Neural progenitor cell (in vitro differentiated cells): ENCODE measurements at regions not wholly inside any gene's neighbourhood (a gene's known extent, or its start where the extent isn't known, plus 50 kb on each side); places are given as distances from the start of the nearest gene placed in this dataset.
A peak's percentile ranks its signal among the peaks of the same experiment; 100 is the strongest.

Source experiments
- DNase-seq: peaks from one replicate; pipeline ENCODE4 v3.0.0-alpha.2; 2016; ENCODE audit warnings: low spot score
- H2AFZ ChIP-seq: fragments of 200-600 bp; sonication (generic); replicated peaks from 2 replicates; pipeline ENCODE4 v1.6.1; 2016; ENCODE audit warnings: antibody characterized with exemption
- H3F3A ChIP-seq: fragments of 200-600 bp; sonication (generic); 2 replicates; pipeline ENCODE4 v1.6.1; 2016; ENCODE audit warnings: antibody characterized with exemption, low read depth
- H3K27ac ChIP-seq: fragments of 200-600 bp; sonication (generic); 2 replicates; pipeline ENCODE4 v1.5.1; 2016; ENCODE audit warnings: mild to moderate bottlenecking
- H3K27me3 ChIP-seq: fragments of 200-600 bp; sonication (generic); 2 replicates; pipeline ENCODE4 v1.6.1; 2016; ENCODE audit warnings: mild to moderate bottlenecking, moderate library complexity
- H3K36me3 ChIP-seq: fragments of 200-600 bp; sonication (generic); 2 replicates; pipeline ENCODE4 v1.5.1; 2016
- H3K4me1 ChIP-seq: fragments of 200-600 bp; sonication (generic); 2 replicates; pipeline ENCODE4 v1.6.1; 2016; ENCODE audit warnings: mixed run types
- H3K4me2 ChIP-seq: fragments of 200-600 bp; sonication (generic); 2 replicates; pipeline ENCODE4 v1.6.1; 2016
- H3K4me3 ChIP-seq: fragments of 200-600 bp; sonication (generic); 2 replicates; pipeline ENCODE4 v1.5.1; 2016
- H3K79me2 ChIP-seq: fragments of 200-600 bp; sonication (generic); 2 replicates; pipeline ENCODE4 v1.6.1; 2016; ENCODE audit warnings: low read depth
- H3K9ac ChIP-seq: fragments of 200-600 bp; sonication (generic); 2 replicates; pipeline ENCODE4 v1.6.1; 2016
- H3K9me3 ChIP-seq: fragments of 200-600 bp; sonication (generic); 2 replicates; pipeline ENCODE4 v1.5.1; 2016; ENCODE audit warnings: low read depth
- H4K20me1 ChIP-seq: fragments of 200-600 bp; sonication (generic); 2 replicates; pipeline ENCODE4 v1.6.1; 2016; ENCODE audit warnings: low read depth
- H3K27ac Mint-ChIP-seq: 3 replicates; pipeline ENCODE4 v1.8.0; 2021; ENCODE audit warnings: mixed read lengths
- H3K27me3 Mint-ChIP-seq: 2 replicates; pipeline ENCODE4 v1.8.0; 2022; ENCODE audit warnings: low read depth, mild to moderate bottlenecking, inconsistent platforms, moderate library complexity, mixed read lengths; ENCODE audit not compliant: insufficient read depth
- H3K36me3 Mint-ChIP-seq: 3 replicates; pipeline ENCODE4 v1.8.0; 2021; ENCODE audit warnings: mixed read lengths
- H3K4me1 Mint-ChIP-seq: 3 replicates; pipeline ENCODE4 v1.8.0; 2021; ENCODE audit warnings: mixed read lengths
- H3K4me3 Mint-ChIP-seq: 3 replicates; pipeline ENCODE4 v1.8.0; 2021; ENCODE audit warnings: mild to moderate bottlenecking, moderate library complexity, mixed read lengths
- H3K9me3 Mint-ChIP-seq: 3 replicates; pipeline ENCODE4 v1.8.0; 2020; ENCODE audit warnings: mixed read lengths
- EZH2 ChIP-seq: fragments of 200-600 bp; sonication (generic); IDR thresholded peaks from 2 replicates; pipeline ENCODE4 v1.6.1; 2017; ENCODE audit warnings: antibody characterized with exemption, mild to moderate bottlenecking, moderate library complexity
- EZH2phosphoT487 ChIP-seq: fragments of 200-600 bp; sonication (generic); IDR thresholded peaks from 2 replicates; pipeline ENCODE4 v1.6.1; 2017; ENCODE audit warnings: antibody characterized with exemption
- TF ChIP-seq, protein P1 (sequence below): fragments of 200-600 bp; sonication (generic); IDR thresholded peaks from 2 replicates; pipeline ENCODE4 v1.5.1; 2017; ENCODE audit warnings: antibody characterized with exemption, mild to moderate bottlenecking

DNA sequence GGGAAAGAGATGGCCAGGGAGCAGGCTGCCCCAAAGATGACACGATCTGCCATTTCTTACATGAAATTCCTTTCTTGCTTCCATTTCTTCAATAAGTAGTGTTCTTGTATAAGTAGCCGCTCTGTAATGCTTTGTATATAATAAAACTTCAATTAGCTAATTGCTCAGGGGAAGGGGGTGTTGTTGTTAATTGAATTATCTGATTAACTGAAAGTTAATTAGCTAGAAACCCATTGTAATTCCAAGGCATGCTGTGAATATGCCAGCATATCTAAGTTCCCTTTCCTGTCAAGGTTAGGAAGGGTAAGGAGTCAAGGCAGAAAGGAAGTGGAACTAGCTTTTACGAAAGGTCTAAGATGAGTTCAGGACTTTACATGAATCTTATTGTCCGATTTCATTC lies 765.9 kb downstream of the TYW1 start:
- no peaks in the 10 kb centered on the region for H3K9me3 ChIP-seq
- H3K79me2 ChIP-seq = no peaks in the 10 kb centered on the region
- no peak overlapping the region for H3K9ac ChIP-seq
- no peaks in the 10 kb centered on the region for H3K27me3 Mint-ChIP-seq
- H3K9me3 Mint-ChIP-seq = peaks cover 3% of the 10 kb centered on the region
- no peak overlapping the region for H3K27ac ChIP-seq
- no peak overlapping the region for H3K4me2 ChIP-seq
- H3K27ac Mint-ChIP-seq = no peak overlapping the region
- H3K36me3 ChIP-seq = no peaks in the 10 kb centered on the region
- H4K20me1 ChIP-seq = no peaks in the 10 kb centered on the region
- no peak for DNase-seq
- H3K4me3 Mint-ChIP-seq = no peak overlapping the region
- TF ChIP-seq EZH2 = no peak
- TF ChIP-seq, protein P1, sequence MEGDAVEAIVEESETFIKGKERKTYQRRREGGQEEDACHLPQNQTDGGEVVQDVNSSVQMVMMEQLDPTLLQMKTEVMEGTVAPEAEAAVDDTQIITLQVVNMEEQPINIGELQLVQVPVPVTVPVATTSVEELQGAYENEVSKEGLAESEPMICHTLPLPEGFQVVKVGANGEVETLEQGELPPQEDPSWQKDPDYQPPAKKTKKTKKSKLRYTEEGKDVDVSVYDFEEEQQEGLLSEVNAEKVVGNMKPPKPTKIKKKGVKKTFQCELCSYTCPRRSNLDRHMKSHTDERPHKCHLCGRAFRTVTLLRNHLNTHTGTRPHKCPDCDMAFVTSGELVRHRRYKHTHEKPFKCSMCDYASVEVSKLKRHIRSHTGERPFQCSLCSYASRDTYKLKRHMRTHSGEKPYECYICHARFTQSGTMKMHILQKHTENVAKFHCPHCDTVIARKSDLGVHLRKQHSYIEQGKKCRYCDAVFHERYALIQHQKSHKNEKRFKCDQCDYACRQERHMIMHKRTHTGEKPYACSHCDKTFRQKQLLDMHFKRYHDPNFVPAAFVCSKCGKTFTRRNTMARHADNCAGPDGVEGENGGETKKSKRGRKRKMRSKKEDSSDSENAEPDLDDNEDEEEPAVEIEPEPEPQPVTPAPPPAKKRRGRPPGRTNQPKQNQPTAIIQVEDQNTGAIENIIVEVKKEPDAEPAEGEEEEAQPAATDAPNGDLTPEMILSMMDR = no peak
- no peak for TF ChIP-seq EZH2phosphoT487
- peaks cover 9% of the 10 kb centered on the region for H3K4me1 Mint-ChIP-seq
- no peak overlapping the region for H3K4me3 ChIP-seq
- no peaks in the 10 kb centered on the region for H3K27me3 ChIP-seq
- no peaks in the 10 kb centered on the region for H3F3A ChIP-seq
- H2AFZ ChIP-seq = no peak overlapping the region
- no peaks in the 10 kb centered on the region for H3K4me1 ChIP-seq
- no peaks in the 10 kb centered on the region for H3K36me3 Mint-ChIP-seq

DNA sequence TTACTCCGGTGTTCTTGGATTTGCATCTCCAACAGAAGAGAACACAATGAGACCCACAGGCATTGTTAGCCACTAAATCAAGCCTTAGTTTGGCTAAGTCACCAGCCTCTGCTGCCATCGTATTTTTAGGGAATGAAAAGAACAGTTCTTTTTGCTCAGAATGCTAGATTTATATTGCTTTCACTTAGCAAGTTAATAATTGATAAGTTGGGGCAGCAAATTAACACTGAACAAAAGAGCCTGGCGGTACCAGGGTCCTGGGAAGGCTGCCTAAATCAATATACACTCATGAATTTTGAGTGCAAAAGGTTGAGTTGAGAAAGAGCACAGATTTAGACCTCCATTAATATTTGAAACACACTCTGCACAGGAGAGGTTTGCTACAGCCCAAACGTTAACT lies 767.7 kb downstream of the TYW1 start:
- H3K4me3 Mint-ChIP-seq = no peak overlapping the region
- no peak for DNase-seq
- no peak overlapping the region for H3K27ac ChIP-seq

DNA sequence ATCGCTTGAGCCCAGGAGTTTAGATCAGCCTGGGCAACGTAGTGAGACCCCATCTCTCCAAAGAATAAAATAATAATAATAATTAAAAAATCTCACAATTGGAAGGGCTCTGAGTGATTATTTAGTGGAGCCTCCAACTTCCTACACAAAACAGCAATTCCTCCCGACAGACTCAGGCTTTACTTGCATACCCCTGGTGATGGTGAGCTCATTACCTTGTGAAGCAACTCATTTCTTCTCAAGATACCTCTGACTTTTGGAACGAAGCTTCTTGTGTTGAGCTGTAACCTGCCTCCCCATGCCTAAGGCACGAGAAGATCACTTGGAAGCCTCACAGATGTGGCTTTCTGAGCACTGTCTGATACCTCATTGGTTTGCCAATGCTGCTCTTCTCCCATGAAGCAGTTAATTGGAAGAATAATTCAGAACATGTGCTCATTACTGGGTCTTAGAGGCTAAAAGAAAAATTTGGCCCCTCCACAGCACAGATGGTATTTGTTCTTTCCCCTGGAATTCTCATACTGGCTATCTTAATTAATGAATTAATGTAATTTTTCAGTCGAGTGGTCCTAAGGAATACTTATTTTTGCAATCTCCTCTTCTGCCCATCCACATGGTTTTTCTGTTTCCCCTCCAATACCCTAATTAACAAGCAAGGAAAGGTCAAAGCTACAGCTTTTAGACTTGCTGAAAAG lies 769.0 kb downstream of the TYW1 start:
- Histone ChIP-seq H3F3A (no peaks in the 10 kb centered on the region), H3K4me3 (no peak overlapping the region), H3K9me3 (no peaks in the 10 kb centered on the region), H3K9ac (no peak overlapping the region), H3K4me2 (no peak overlapping the region), H3K4me1 (no peaks in the 10 kb centered on the region), H3K36me3 (no peaks in the 10 kb centered on the region), H3K27ac (no peak overlapping the region), H3K79me2 (no peaks in the 10 kb centered on the region), H4K20me1 (no peaks in the 10 kb centered on the region), H2AFZ (no peak overlapping the region), H3K27me3 (no peaks in the 10 kb centered on the region)
- Mint-ChIP-seq H3K27ac (no peak overlapping the region), H3K4me3 (no peak overlapping the region), H3K9me3 (peaks cover 3% of the 10 kb centered on the region), H3K27me3 (peaks cover 2% of the 10 kb centered on the region), H3K4me1 (no peaks in the 10 kb centered on the region), H3K36me3 (no peaks in the 10 kb centered on the region)
- DNase-seq = no peak
- TF ChIP-seq EZH2 (no peak), EZH2phosphoT487 (no peak)
- TF ChIP-seq, protein P1 = no peak

More for the DNA sequence above, 767.7 kb downstream of the TYW1 start:
- TF ChIP-seq, protein P1 = no peak
- no peak for TF ChIP-seq EZH2
- TF ChIP-seq EZH2phosphoT487 = no peak
- Histone ChIP-seq H3K9me3 (no peaks in the 10 kb centered on the region), H3K4me3 (no peak overlapping the region), H3K4me2 (no peak overlapping the region), H3K4me1 (no peaks in the 10 kb centered on the region), H3K36me3 (no peaks in the 10 kb centered on the region), H4K20me1 (no peaks in the 10 kb centered on the region), H3F3A (no peaks in the 10 kb centered on the region), H3K79me2 (no peaks in the 10 kb centered on the region), H2AFZ (peak overlapping the region; percentile 14), H3K27me3 (no peaks in the 10 kb centered on the region), H3K9ac (no peak overlapping the region)
- Mint-ChIP-seq H3K36me3 (no peaks in the 10 kb centered on the region), H3K27me3 (no peaks in the 10 kb centered on the region), H3K9me3 (peaks cover 3% of the 10 kb centered on the region), H3K4me1 (no peaks in the 10 kb centered on the region), H3K27ac (no peak overlapping the region)
